ENCODE measurements at regions not wholly inside any gene's neighbourhood (a gene's known extent, or its start where the extent isn't known, plus 50 kb on each side); places are given as distances from the start of the nearest gene placed in this dataset.

DNA sequence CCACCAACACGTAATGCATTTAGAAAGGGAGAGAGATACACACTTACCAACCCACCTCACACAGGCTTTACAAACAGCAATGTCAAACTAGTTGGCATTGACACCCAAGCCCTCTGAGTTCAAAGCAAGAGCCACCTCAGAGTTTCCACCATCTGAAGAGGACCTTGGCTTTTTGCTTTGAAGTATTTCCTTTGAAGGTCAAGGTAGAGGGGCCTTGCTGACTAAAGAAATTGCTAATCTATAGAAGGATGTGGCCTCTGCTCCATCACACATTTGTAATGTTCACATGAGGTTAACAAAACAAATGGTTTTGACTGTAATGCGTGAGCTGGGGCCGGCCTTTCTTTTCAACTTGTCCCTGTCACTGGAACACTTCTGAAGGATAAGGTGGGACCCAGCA is 117.7 kb downstream of the POLR2M start:
- TF ChIP-seq YY1 (IDR thresholded peaks at IDR 0.05; ENCODE audit: insufficient read depth, insufficient read length) (no peak), ZNF274 (IDR thresholded peaks at IDR 0.05; ENCODE audit: low read depth, low read length) (no peak)

All from NT2/D1 (cell line).